ENCODE measurements at regions not wholly inside any gene's neighbourhood (a gene's known extent, or its start where the extent isn't known, plus 50 kb on each side); places are given as distances from the start of the nearest gene placed in this dataset.

DNA sequence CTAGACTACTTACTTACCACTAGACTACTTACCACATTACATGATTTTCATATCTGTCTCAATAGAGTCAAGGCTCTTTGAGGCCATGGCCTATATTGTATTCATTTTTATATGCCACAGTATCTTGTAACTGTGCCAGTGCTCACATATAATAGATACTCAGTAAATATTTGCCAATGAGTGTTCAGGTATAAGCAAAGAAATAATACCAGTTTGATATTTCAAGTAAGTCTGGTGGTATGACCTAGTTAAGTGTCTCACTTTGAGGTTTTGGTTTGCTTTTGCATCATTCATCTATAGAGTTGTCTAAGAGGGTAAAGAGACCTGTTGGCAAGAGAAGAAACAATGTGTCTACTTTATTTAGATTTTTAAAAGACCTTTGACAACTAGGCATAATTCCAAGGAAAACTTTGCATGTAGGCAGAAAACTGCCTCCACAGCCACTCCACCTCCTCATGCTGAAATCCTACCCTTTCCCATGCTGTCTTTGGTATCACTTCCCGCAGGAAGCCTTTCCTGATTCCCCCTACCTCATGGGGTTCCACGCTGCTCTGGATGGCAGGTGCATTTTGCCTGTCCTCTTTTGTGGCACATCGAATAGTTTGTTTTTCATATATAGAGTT is 91.3 kb upstream of the KLHL13 start:
- Histone ChIP-seq H3K9me3 (ENCODE audit: low read length) (no peaks in the 10 kb centered on the region), H3K9me2 (ENCODE audit: low read depth, low read length) (no peaks in the 10 kb centered on the region), H3K27ac (ENCODE audit: low read depth, low read length, poor library complexity, severe bottlenecking) (no peak overlapping the region), H4K20me1 (ENCODE audit: insufficient read depth, low read length) (no peaks in the 10 kb centered on the region), H3K79me2 (ENCODE audit: insufficient read depth, low read length) (no peaks in the 10 kb centered on the region), H3F3A (ENCODE audit: insufficient read depth, low read length) (no peaks in the 10 kb centered on the region), H3K4me3 (ENCODE audit: low read depth, low read length, poor library complexity, severe bottlenecking) (no peak overlapping the region), H3K36me3 (ENCODE audit: insufficient read depth, low read length) (no peaks in the 10 kb centered on the region), H3K9ac (ENCODE audit: low read length) (no peak overlapping the region), H3K4me2 (ENCODE audit: low read length) (no peak overlapping the region), H2AFZ (ENCODE audit: low read length) (no peak overlapping the region), H3K27me3 (ENCODE audit: insufficient read depth, low read length) (no peaks in the 10 kb centered on the region), H3K4me1 (ENCODE audit: insufficient read depth, low read length, severe bottlenecking) (peaks cover 13% of the 10 kb centered on the region)
- no peak for TF ChIP-seq EZH2 (IDR thresholded peaks at IDR 0.05; ENCODE audit: borderline replicate concordance, low read length)
- TF ChIP-seq, protein P1, sequence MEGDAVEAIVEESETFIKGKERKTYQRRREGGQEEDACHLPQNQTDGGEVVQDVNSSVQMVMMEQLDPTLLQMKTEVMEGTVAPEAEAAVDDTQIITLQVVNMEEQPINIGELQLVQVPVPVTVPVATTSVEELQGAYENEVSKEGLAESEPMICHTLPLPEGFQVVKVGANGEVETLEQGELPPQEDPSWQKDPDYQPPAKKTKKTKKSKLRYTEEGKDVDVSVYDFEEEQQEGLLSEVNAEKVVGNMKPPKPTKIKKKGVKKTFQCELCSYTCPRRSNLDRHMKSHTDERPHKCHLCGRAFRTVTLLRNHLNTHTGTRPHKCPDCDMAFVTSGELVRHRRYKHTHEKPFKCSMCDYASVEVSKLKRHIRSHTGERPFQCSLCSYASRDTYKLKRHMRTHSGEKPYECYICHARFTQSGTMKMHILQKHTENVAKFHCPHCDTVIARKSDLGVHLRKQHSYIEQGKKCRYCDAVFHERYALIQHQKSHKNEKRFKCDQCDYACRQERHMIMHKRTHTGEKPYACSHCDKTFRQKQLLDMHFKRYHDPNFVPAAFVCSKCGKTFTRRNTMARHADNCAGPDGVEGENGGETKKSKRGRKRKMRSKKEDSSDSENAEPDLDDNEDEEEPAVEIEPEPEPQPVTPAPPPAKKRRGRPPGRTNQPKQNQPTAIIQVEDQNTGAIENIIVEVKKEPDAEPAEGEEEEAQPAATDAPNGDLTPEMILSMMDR (IDR thresholded peaks at IDR 0.05; ENCODE audit: low read length) = no peak

DNA sequence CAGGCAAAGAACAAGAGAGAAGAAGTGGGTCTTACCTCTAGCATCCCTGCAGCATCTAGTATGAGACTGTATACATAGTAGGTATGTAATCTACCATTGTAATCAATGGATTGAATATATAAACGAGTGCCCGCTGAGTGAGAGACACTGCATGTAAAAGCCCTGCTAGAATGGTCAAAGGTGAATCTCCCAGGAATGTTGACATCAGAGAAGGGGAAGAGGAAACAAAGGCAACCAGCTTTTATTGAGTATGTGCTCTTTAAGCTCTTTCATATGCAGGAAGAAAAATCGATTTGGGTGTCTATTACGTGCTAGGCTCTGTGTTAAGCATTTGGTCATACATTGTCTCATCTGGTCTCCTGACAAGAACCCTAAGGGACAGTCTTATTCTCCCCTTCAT is 91.9 kb upstream of the KLHL13 start:
- no peaks in the 10 kb centered on the region for H3K9me3 ChIP-seq (ENCODE audit: low read length)
- no peaks in the 10 kb centered on the region for H3K27me3 ChIP-seq (ENCODE audit: insufficient read depth, low read length)
- TF ChIP-seq, protein P1 (IDR thresholded peaks at IDR 0.05; ENCODE audit: low read length) = no peak
- no peak for TF ChIP-seq EZH2 (IDR thresholded peaks at IDR 0.05; ENCODE audit: borderline replicate concordance, low read length)
- H3K4me1 ChIP-seq (ENCODE audit: insufficient read depth, low read length, severe bottlenecking) = peaks cover 15% of the 10 kb centered on the region
- no peak overlapping the region for H3K4me3 ChIP-seq (ENCODE audit: low read depth, low read length, poor library complexity, severe bottlenecking)
- H3K27ac ChIP-seq (ENCODE audit: low read depth, low read length, poor library complexity, severe bottlenecking) = no peak overlapping the region
- H3K9ac ChIP-seq (ENCODE audit: low read length) = no peak overlapping the region
- no peaks in the 10 kb centered on the region for H3K79me2 ChIP-seq (ENCODE audit: insufficient read depth, low read length)
- no peak overlapping the region for H3K4me2 ChIP-seq (ENCODE audit: low read length)
- H3K36me3 ChIP-seq (ENCODE audit: insufficient read depth, low read length) = no peaks in the 10 kb centered on the region
- H3K9me2 ChIP-seq (ENCODE audit: low read depth, low read length) = no peaks in the 10 kb centered on the region
- no peaks in the 10 kb centered on the region for H3F3A ChIP-seq (ENCODE audit: insufficient read depth, low read length)
- H4K20me1 ChIP-seq (ENCODE audit: insufficient read depth, low read length) = no peaks in the 10 kb centered on the region
- H2AFZ ChIP-seq (ENCODE audit: low read length) = no peak overlapping the region

DNA sequence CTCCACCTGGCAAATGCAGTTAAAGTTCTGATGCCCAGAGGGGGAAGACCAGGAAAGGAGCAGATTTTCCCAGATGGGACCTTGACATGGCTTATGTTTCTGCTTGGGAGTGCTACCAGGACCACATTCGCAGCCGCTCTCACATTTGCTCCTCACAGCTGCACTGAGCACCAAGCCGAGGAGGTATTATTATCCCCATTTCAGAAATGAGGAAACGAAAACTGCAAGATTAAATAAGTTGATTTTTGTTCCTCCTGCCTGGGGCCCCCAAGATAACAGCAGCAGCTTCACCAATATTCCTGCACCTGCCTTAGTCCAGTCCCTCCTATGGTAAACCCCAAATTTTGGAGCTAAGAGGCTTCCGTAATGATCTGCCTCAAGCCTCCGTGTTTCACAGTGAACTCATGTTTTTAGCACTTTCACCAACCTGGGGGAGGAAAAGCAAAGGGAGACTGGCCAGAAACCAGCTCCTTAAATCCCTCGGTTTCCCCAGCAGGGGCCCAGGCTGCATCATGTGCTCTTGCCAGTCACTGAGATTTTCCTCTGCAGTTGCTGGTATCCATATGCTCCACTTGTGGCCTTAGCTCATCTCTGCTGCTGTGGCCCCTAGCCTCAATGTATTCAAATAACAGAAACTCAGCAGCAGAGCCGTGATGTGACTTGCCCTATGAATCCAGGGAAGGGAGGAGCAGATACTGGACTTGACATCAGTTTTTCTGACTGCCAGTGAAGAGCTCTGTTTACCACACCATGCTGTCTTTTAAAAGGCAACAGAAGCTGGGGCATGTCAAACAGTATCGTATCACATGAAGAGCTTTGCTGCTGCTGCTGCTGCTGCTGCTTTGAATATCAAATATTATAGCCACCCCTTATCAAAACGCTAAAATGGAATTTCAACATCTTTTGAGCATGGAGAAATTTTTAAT is 95.5 kb upstream of the KLHL13 start:
- Histone ChIP-seq H4K20me1 (ENCODE audit: insufficient read depth, low read length) (no peaks in the 10 kb centered on the region), H3K4me1 (ENCODE audit: insufficient read depth, low read length, severe bottlenecking) (peaks cover 15% of the 10 kb centered on the region), H3K79me2 (ENCODE audit: insufficient read depth, low read length) (no peaks in the 10 kb centered on the region), H3K27me3 (ENCODE audit: insufficient read depth, low read length) (no peaks in the 10 kb centered on the region), H2AFZ (ENCODE audit: low read length) (no peak overlapping the region), H3K9me2 (ENCODE audit: low read depth, low read length) (no peaks in the 10 kb centered on the region), H3K4me2 (ENCODE audit: low read length) (peak overlapping the region; percentile 42; the same call in 1 of the 2 replicates), H3K36me3 (ENCODE audit: insufficient read depth, low read length) (no peaks in the 10 kb centered on the region), H3F3A (ENCODE audit: insufficient read depth, low read length) (no peaks in the 10 kb centered on the region), H3K9me3 (ENCODE audit: low read length) (no peaks in the 10 kb centered on the region), H3K27ac (ENCODE audit: low read depth, low read length, poor library complexity, severe bottlenecking) (peak overlapping the region; percentile 65), H3K4me3 (ENCODE audit: low read depth, low read length, poor library complexity, severe bottlenecking) (no peak overlapping the region), H3K9ac (ENCODE audit: low read length) (no peak overlapping the region)
- no peak for TF ChIP-seq EZH2 (IDR thresholded peaks at IDR 0.05; ENCODE audit: borderline replicate concordance, low read length)
- TF ChIP-seq, protein P1 (IDR thresholded peaks at IDR 0.05; ENCODE audit: low read length) = no peak

Measured in OCI-LY1 (cell line).